T-helper 2 cell treated with Interferon-gamma antibody and Interleukin-4, amounts not matched to agents 100 ng/mL and 5 ng/mL, for 36 hours (primary cell): ENCODE measurements at regions not wholly inside any gene's neighbourhood (a gene's known extent, or its start where the extent isn't known, plus 50 kb on each side); places are given as distances from the start of the nearest gene placed in this dataset.

Experiments
- intact Hi-C: fragments of 100-400 bp; cut with micrococcal nuclease; formaldehyde crosslinking; loops from one replicate; pipeline ENCODE4 v1.15.1; 2023

DNA sequence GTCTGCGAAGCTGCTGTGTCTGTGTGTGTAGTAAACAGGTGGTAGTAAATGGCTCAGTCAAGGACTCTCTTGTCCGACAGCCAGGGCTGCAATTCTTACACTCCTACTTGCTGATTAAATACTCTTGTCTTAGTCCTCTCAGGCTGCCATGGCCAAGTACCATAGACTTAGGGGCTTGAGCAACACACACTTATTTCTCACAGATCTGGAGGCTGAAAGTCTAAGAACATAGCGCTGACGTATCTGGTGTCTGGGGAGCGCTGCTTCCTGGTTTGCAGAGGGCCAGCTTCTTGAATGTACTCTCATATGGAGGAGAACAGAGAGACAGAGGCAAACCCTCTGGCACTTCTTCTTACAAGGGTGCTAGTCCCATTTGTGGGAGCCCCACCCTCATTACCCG is 411.0 kb downstream of the MED10 start:
- intact Hi-C loops: no loop called here

DNA sequence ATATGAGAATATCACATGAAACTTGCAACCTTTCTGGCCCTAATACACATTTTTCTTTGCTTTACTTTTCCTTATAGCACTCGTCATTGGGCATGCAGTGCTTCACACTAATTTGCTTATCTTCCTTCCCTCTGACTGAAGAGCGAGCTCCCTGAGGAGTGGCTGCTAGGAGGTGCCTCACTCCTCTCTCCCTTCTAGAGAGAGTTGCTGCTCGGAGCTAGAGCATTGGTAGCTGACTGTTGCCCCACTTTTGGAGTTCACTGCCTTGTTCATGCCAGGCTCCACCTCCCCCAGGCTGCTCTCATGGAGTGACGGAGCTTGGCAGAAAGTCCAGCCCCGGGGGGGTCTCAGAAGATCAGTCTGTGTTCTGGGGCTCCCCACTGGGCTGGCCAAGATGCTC is 413.2 kb downstream of the MED10 start:
- intact Hi-C loops: no loop called here

DNA sequence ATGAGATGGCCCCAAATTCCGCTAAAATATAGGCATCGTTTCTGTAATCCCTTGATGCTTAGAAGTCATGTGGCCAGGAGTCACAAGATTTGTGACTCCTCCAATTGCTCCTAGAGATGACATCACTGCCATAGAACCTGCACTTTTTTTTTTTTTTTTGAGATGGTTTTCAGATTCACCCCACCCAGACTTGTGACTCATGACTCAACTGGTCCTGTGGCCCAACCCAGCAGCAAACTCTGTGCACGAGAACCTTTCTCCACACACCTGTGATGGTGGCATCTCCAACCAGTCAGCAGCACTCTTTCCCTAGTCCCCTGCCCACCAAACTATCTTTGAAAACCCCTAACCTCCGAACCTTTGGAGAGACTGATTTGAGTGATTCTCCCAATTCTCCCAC is 414.0 kb downstream of the MED10 start:
- intact Hi-C loops: no loop called here

DNA sequence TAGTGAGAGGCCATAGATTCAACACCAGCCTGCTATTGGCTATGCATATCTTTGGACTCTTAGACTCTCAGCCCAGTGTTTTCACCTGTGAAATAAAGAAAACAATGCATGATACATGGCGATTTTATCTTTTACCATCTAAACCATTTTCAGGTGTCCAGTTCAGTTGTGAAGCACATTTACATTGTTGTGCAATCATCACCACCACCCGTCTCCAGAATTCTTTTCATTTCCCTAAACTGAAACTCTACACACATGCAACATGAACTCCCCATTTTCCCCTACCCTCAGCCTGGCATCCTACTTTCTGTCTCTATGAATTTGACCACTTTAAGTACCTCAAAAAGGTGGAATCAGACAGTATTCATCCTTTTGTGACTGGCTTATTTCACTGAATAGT is 420.6 kb downstream of the MED10 start:
- intact Hi-C loops: no loop called here

DNA sequence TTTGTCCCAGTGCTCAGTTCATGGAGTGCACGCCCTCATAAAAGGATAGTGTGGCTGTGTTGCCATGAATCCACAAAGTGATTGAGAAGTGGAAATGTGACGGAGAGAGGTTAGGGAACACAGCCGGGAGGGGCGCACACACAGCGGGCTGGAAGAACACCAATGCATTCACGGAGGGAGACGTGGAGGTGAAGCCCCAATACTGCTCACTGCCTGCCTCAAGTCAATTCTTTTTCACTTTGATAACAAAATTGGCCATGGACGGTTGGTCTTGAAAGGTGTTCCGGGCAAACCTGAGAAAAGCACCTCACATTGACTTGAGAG is 424.1 kb downstream of the MED10 start:
- intact Hi-C loops: no loop called here

DNA sequence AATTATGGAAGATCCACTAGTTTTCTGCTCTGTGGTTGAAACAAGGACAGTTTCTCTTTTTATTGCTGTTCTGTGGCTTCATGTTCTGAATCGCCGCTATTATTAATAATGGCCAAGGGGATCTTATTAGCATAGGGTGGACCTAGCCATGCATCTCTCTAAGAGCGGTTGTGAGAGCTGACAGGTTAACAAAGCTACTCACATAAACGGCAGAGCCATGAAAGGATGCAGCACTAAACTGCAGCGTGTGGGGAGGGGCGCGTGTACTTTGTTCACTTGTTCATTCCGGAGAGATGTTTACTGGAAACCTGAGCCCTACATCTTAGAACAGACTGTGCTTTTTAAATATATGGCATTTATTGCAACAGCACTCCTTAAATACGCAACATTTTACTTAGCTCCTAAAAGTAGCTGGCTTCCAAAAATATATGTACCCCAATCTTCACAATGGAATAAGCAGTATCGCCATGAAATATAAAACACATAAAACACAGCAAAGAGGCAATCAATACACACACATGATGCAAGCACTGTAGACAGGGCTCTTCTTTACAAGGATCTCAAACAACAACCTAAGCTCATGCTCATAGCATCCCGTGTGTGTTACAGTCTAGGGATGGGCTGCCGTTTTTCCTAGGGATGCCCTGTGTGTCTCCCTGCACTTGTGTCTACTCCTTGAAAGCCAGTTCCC is 424.6 kb downstream of the MED10 start:
- intact Hi-C loops: no loop called here

DNA sequence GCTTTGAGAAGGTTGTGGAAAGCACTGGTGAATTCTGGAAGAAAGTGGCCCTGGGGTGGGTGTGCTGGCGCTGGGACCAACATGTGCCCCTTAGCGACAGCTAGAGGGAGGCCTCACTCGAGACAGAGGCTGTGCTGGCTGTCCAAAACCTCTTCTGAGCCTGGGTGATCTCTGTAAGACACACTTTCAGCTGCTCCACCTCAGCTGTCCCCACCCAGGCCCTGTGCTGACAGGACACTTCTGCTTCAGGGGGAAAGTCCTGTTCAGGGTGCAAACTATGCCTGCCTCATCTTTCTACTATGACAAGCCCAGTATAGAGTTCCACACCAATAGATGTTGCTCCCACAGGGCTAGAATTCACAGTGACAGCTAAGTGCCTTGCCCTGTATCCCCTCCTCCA is 426.4 kb downstream of the MED10 start:
- intact Hi-C loops: no loop called here

DNA sequence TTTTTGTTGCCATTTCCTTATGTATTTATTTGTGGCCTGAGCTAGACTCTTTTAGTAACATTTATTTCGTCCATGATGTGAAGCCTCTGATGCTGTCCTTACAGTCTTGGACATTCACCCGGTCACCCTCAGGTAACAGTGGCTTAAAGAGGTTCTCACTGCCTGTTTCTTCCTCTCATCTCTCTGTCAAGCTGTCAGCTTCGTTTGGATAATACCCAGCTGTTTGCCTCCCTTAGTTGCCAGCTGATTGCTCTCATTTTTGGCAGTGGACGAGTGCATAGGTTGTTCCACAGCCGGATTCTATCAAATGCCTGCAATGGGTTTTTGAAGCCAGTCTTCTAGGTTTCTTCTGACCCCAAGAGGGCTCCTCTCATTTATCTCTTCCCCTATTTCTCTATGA is 427.7 kb downstream of the MED10 start:
- intact Hi-C loops: no loop called here

DNA sequence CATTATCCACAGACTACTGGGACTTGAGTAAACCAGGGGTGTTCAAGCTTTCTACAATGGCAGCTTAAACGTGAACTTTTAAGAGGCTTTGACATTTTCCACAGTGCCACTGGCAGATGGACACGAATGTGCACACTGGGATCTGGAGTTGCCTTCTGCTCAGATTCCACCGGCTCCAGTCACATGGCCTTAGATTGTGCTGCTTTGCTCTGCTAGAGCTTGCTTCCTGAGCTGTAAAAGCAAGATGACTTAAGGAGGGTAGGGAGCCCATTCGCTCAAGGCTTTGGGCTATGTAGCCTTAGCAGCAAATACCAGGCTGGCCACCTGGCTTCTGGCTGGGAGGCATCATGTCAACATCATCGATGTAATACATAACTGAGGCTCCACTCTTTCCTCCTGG is 436.9 kb downstream of the MED10 start:
- intact Hi-C loops: no loop called here

DNA sequence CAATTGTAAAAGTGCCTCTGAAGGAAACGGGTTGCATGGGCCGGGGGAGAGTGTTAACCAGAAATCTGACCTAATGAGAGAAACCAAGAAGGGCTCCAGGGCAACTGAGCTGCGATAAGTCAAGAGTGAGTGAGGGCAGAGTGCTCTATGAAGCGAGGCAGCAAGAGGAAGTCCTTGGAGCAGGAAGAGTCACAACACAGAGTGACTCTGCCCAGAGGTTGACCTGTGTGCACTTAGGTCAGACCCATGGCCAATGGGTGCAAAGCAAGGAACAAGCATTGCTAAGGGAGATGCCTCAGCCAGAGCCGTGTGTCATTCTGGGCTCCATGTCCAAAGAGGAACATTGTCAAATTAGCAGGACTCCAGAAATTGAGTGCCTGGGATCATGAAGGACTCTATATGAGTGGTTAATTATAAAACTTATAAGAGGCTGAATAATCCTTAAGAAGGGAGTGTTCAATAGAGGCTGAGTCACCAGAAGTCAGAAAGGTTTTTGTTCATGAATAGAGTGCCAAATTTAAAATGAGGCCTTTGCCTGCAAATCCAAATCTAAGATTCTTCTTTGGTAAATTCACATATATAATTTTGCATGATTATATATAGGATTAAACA is 438.5 kb downstream of the MED10 start:
- intact Hi-C loops: no loop called here

DNA sequence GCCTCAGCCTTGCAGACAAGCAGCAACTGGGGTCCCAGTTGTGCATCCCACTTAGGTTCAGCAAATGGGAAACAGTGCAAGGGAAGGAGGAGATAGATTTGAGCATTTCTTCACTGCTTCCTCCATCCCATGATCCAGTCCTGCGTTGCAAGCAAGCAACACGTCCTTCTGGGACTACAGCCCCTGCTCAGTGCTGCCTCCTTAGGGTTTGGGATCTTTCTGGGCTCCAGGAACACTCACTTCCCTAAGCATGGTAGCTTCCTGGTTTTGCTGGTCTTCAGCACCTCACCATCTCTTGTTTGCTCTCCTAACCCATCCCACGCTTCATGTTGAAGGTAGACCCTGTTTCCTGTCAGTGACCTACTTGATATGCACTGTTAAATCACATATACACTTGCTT is 444.7 kb downstream of the MED10 start:
- intact Hi-C loops: no loop called here

DNA sequence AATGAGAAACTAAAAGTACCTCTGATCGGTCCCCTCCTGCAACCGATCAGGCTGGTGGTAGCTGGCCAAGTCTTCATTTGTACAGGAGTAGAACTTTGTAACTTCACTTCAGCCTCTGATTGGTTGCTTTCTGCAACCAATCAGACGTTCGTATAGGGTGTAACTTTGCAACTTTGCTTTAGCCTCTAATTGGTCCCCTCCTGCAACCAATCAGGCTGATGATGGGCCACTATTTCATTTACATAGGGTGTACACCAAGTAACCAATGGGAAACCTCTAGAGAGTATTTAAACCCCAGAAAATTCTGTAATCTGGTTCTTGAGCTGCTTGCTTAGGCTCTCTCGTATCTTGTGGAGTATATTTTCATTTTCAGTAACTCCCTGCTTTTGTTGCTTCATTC is 445.5 kb downstream of the MED10 start:
- intact Hi-C loops: no loop called here

DNA sequence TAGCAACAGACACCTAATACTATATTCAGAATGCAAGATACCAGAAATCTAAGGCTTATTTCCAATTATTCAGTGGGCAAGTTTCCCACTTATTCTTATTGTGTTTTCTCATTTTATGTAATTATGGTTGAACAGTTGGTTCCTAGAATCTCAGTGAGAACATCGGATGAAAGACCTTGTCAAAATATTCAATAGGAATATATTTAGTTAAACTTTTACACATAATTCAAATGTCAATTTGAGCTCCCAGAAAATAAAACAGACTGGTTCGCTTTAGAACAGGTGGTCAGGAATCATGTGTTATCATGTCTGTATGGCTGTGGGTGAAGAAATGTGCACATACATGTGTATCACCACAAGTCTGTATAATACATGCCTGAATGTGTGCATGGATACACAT is 447.8 kb downstream of the MED10 start:
- intact Hi-C loops: no loop called here

DNA sequence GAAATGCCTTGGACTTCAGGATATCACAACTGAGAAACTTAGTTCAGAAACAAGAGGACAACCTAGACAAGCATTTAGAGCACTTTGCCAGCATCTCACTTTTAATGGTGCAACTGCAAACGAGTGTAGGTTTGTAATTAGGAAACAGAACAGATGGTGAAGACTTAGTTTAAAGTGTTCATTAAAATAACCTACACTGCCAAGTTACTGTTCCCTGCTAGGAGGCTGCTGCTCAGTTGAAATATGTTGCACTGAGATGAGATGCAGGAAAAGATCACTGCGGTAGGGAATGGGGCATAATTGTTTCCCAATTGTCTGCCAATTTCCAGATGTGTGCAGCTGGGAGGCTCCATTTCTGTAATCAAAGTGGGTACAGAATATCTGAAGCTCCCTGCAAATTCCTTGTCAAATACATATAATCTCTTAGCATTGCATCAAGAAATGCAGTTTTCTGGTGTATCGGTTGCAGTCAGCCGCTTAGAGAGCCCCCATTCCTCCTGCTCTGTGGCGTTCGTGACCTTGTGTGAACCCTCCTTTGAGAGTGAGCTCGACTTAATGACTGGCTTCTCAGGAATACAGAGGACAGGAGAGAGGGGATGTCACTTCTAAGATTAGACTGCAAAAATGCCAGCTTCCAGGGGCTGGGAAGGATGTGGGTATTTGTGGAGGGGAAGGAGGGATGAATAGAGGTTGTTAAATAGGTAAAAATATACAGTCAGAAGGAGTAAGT is 448.9 kb downstream of the MED10 start:
- intact Hi-C loops: no loop called here

DNA sequence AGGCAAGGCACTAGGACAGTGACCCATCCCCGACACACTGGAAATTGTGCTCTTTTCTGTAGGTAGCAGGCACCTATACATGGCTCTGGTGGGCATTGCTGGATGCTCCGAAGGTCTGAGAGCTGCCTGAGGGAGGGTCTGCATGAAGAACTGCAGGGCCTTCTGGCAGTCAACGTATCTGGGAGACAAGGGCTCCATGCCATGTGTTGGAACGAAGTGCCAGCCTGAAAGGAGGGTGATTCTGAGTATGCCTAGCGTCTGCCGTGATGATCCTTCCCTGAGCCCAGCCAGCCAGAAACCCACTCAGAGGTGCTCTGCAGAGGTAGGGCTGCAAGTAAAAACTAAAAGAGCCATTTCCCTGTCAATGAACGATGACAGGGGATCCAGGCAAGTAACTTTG is 453.2 kb downstream of the MED10 start:
- intact Hi-C loops: no loop called here

DNA sequence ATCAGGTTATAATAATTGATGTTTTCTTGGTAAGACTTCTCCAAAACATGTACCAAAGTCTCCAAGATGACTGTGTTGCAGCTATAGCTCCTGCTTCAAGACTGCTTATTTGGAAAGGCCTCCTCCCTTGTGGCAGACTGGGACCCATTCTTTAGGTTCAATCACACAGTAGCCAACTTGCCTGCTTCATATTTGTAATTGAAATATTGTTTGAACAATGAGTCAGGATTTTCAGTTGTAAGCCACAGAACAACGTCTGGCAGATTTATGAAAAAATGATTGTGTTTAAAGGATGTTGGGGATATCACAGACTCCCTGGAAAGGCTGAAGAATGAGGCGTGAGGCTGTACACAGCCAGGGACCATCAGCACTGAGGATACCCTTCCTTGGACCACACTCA is 458.9 kb downstream of the MED10 start:
- intact Hi-C loops: no loop called here

DNA sequence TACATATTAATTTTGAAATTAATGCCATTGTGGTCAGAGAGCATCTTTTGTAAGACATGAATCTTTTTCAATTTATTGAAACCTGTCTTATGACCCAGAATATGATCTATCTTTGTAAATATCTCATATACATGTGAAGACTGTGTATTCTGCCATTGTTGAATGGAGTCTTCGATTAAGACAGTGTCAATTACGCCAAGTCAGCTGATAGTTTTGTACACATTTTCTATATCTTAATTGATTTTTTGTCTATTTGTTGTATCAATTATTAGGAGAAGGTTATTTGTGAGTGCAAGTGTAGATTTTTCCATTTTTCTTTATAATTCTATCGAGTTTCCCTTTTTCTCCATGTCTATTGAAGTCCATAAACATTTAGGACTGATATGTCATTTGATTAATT is 471.6 kb downstream of the MED10 start:
- intact Hi-C loops: no loop called here

DNA sequence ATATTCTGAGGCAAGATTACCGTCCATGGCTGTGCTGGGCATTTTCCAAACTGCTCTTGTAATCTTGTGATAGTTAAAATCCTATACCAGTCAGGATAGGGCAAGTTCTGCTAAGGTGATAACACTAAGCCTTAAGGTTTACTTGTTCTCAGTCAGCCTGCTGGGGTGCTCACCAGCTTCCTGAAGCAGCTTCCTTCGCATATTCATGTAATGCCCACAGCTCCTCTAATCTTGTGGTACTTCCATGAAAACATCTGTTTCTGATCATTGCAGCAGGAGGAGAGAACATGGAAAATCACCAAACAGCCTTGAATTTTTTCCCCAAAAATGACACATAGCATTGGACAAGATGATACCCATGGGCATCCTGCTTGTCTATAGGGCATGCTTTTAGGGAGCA is 473.2 kb downstream of the MED10 start:
- intact Hi-C loops: no loop called here

DNA sequence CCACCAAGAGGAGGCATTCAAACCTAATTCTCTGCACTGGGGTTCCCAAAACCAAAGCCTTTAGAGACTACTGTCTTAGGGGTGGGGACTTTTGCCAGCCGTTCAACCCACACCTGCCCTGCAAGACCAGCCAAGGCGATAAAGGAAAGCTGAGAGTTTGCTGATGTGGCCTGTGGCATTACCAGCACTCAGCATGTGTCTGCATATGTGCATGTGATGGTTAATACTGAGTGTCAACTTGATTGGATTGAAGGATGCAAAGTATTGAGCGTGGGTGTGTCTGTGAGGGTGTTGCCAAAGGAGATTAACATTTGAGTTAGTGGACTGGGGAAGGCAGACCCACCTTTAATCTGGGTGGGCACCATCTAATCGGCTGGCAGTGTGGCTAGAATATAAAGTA is 474.2 kb downstream of the MED10 start:
- intact Hi-C loops: no loop called here

DNA sequence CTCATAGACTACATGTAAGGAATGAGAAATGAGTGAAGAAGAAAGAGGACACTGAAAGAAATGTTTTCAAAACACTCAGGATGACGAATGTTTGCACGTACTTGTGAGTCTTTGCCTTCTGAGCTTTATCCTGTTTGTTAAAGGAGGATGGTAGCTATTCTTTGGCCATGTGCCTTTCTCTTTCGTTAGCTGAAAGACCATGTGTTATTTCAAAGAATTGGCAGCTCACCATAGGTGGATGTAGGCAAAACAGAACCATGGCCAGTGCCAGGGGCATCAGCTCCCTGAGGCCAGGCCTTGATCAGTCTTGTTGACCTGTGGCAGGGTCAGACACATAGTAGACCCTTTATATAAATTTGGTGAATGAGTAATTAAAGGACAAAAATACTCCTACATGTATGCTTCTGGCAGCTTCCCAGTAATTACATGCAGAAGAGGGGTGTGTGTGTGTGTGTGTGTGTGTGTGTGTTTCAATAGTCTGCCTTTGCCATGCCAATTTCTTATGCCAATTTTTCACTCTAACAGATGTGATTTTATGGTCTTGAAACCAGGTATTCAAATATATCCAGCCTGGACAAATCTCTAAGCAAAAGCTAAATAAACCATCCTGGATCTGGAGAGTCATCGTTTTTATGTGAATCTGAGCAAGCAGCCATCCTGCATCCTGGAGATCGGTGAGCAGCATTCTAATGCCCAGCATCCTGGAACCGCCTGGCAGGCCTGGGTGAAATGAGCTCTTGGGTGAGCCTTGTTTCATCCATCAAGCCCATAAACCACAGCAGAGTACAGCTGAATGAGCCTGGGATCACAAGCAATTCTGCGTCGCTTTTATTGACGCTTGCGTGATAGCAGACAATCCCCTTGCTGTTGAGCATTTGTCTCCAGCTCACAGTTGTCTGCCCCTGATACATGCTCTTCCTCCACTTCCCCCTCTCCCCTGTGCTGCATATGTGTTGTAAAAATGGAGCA is 475.4 kb downstream of the MED10 start:
- intact Hi-C loops: no loop called here

DNA sequence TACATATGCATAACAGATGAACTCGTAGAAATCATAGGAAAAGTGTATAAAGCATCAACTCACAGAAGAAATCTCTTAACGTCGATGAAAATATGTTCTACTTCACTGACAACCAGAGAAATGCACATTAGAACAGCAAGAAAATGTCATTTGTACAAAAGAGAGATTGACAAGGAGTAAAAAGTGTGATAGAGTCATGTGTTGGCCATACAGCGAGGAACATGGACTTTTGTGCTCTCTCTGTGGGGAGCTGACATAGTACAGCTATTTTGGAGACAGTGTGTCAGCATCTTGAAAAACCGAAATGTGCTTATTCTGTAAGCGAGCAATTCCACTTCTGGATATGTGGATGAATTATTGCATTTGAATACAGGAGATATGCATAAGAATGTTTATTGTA is 477.9 kb downstream of the ICE1 start:
- intact Hi-C loops: no loop called here

DNA sequence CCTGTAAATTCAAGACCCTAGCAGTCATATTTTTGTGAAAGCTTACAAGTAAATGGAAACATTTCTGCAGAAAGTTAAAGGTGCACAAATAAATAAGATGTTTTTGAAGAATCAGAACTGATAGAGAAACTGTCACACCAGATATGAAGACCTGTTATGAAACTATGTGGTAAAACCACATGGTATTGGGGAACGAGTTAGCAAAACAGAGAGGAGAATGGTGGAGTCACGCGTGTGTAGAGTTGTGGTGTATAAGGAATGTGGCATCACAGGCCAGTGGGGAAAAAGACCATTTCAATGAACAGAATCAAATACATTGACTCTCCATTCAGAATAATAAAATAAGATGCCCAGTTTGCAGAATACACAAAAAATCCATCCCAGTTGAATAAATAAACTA is 477.2 kb downstream of the ICE1 start:
- intact Hi-C loops: no loop called here
